ENCODE measurements at regions not wholly inside any gene's neighbourhood (a gene's known extent, or its start where the extent isn't known, plus 50 kb on each side); places are given as distances from the start of the nearest gene placed in this dataset.

DNA sequence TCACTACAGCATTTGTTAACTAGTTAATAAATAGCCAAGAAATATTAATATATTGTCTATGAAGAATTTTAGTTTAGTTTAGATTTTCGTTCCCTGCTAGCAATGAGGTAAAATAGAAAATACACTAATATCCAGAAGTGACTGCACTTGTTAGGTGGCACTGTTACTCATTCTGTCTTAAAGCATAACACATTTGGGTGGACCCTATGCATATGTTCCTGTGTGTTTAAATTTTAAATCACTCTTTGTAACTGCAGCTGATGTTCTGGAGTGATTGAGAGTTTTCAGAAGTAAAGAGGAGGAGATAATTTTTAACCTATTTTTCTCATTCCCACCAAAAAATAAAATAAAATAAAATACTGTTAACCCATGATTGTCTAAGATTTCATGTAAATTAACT lies 73.9 kb upstream of the SOX4 start:
- no peak for ATAC-seq
- Histone ChIP-seq H3K4me1 (ENCODE audit: control insufficient read depth, insufficient read depth, low read length) (no peaks in the 10 kb centered on the region), H3K27me3 (ENCODE audit: control insufficient read depth, insufficient read depth) (no peaks in the 10 kb centered on the region), H3K4me3 (ENCODE audit: low read length) (no peak overlapping the region), H3K9me3 (ENCODE audit: control insufficient read depth, low read length) (no peaks in the 10 kb centered on the region), H3K27ac (ENCODE audit: low read length) (no peak overlapping the region)
- no peak for DNase-seq
- 96% methylated on average over 1 of the region's 1 CpG for WGBS
- intact Hi-C loops (cut with DNase I) = no loop called here

DNA sequence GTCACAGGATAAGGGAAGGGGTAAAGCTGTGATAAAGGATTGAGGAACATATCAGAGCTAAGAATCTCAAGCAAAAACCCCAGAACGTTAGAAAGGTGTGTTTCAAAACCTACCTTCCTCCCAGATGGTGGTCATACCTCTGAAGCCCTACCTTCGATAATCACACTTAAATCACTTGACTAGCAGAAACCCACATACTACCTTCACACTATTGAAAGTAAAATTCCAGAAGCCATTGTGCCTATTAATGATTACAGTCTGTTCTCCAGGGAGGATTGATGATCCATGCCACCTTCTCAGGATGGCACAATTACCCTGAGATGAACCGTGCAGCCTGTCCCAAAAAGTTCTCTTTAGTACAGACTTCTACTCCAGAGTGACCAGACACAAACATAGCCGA lies 72.3 kb upstream of the SOX4 start:
- Histone ChIP-seq H3K4me3 (ENCODE audit: low read length) (no peak overlapping the region), H3K9me3 (ENCODE audit: control insufficient read depth, low read length) (no peaks in the 10 kb centered on the region), H3K27ac (ENCODE audit: low read length) (no peak overlapping the region), H3K27me3 (ENCODE audit: control insufficient read depth, insufficient read depth) (no peaks in the 10 kb centered on the region), H3K4me1 (ENCODE audit: control insufficient read depth, insufficient read depth, low read length) (no peaks in the 10 kb centered on the region)
- DNase-seq = no peak
- ATAC-seq = no peak
- WGBS = 67% methylated on average over 4 of the region's 4 CpGs
- intact Hi-C loops (cut with DNase I) = no loop called here

DNA sequence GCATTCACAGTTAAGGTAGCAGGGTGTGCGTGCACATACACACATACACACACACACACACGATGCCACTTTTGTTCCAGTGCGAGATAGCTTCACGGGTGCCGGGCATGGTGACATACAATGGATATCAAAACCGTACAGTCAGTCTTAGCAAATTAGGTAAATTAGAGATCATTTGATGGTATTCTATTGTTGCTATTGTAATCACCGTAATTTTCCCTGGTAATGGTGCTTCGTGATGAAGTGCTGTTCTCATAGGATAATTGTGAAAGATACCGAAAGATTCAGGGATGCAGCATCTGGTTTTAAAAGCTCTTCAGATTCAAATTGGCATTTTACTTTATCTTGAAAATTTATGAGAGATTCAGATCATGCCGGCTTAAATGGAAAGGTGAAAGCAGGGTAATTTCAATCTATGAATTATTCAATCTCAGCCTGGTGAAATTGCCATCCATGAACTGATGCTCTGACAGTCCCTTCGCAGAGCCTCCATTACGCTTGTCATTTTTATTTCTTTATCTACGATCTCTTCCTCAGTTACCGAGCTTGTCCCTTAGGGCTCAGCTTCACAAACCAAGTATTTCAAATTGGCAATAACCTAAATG lies 71.3 kb upstream of the SOX4 start:
- no peak for ATAC-seq
- no peaks in the 10 kb centered on the region for H3K4me1 ChIP-seq (ENCODE audit: control insufficient read depth, insufficient read depth, low read length)
- DNase-seq = no peak
- WGBS = 88% methylated on average over 14 of the region's 14 CpGs
- H3K4me3 ChIP-seq (ENCODE audit: low read length) = no peak overlapping the region
- intact Hi-C loops (cut with DNase I) = no loop called here
- H3K27me3 ChIP-seq (ENCODE audit: control insufficient read depth, insufficient read depth) = no peaks in the 10 kb centered on the region
- H3K27ac ChIP-seq (ENCODE audit: low read length) = no peak overlapping the region
- H3K9me3 ChIP-seq (ENCODE audit: control insufficient read depth, low read length) = no peaks in the 10 kb centered on the region

DNA sequence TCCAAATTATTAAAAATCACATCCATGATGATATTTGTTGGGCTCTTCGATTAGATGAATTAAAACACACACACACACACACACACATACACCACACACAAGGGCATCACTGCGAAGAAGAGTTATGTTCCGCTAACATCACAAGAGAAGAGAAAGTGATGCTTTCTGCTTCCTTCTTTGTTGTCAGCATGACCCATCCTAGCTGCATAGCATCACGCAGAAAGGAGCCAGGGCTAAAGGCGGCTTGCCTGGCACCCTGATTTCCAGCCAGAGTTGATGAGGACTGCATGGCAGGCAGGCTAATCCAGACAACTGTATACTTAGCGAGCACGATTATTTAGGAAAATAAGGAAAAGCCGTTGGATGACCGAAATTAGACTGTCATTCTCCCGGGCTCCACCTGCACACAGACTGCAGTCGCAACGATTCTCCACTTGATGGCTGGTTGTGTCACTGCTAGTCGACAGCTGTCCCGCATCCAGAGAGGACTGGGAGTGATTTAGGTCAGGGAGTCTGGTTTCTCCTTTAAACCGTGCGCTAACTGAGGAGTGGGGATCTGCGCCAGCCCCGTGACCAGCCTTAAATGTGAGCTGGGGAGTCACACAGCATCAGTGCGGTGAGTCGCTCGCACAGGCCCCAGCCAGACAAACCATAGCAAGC lies 70.6 kb upstream of the SOX4 start:
- no peak overlapping the region for H3K4me3 ChIP-seq (ENCODE audit: low read length)
- no peak overlapping the region for H3K27ac ChIP-seq (ENCODE audit: low read length)
- intact Hi-C loops (cut with DNase I) = no loop called here
- WGBS = 64% methylated on average over 21 of the region's 21 CpGs
- peak; percentile 24 to 59 for ATAC-seq
- DNase-seq = peak in 2 of 3 donors; percentile 14 to 60
- H3K9me3 ChIP-seq (ENCODE audit: control insufficient read depth, low read length) = no peaks in the 10 kb centered on the region
- no peaks in the 10 kb centered on the region for H3K27me3 ChIP-seq (ENCODE audit: control insufficient read depth, insufficient read depth)
- H3K4me1 ChIP-seq (ENCODE audit: control insufficient read depth, insufficient read depth, low read length) = no peaks in the 10 kb centered on the region

DNA sequence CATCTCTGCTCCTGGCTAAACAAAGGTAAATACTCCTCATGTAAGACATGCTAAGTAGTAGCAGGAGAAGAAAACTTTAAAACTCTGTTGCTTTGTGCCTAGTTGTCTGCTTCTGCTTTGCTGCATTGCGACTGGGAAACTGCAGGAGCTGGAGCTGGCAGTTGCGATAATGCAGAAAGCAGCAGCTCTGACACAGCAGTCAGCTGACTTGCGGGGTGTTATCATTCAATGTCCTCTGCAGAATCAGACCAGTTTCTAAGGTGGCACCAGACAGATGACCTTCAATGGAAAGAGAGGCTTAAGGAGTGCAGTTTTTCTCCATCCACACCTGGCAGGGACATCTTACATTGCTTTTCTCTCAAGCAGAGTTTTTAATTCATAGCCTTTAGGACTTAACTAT lies 69.9 kb upstream of the SOX4 start:
- no peaks in the 10 kb centered on the region for H3K9me3 ChIP-seq (ENCODE audit: control insufficient read depth, low read length)
- no peak overlapping the region for H3K4me3 ChIP-seq (ENCODE audit: low read length)
- 44% methylated on average over 3 of the region's 3 CpGs for WGBS
- intact Hi-C loops (cut with DNase I) = no loop called here
- no peak overlapping the region for H3K27ac ChIP-seq (ENCODE audit: low read length)
- no peak for DNase-seq
- peak; percentile 55 to 65 for ATAC-seq
- no peaks in the 10 kb centered on the region for H3K27me3 ChIP-seq (ENCODE audit: control insufficient read depth, insufficient read depth)
- no peaks in the 10 kb centered on the region for H3K4me1 ChIP-seq (ENCODE audit: control insufficient read depth, insufficient read depth, low read length)

DNA sequence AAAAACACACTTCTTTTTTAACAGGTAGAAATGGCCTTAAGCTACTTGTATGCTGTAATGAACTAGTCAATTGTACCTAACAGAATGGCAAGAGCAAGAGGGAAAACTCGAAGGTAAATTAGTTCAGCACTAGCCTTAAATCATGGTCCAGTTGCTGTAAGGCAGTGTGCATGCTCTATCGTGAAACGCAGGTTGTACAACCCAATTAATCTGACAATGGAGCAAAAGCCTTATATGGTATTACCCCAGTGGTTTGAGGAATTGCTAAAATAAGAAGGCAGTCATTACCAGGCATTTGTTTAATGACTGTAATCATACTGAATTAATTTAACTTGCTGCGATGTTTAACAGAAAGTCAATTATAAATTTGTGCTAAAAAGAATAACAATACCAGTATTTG lies 69.3 kb upstream of the SOX4 start:
- WGBS = 83% methylated on average over 4 of the region's 4 CpGs
- Histone ChIP-seq H3K27ac (ENCODE audit: low read length) (no peak overlapping the region), H3K9me3 (ENCODE audit: control insufficient read depth, low read length) (no peaks in the 10 kb centered on the region), H3K27me3 (ENCODE audit: control insufficient read depth, insufficient read depth) (no peaks in the 10 kb centered on the region), H3K4me1 (ENCODE audit: control insufficient read depth, insufficient read depth, low read length) (no peaks in the 10 kb centered on the region), H3K4me3 (ENCODE audit: low read length) (no peak overlapping the region)
- no peak for ATAC-seq
- DNase-seq = no peak
- intact Hi-C loops (cut with DNase I) = no loop called here

DNA sequence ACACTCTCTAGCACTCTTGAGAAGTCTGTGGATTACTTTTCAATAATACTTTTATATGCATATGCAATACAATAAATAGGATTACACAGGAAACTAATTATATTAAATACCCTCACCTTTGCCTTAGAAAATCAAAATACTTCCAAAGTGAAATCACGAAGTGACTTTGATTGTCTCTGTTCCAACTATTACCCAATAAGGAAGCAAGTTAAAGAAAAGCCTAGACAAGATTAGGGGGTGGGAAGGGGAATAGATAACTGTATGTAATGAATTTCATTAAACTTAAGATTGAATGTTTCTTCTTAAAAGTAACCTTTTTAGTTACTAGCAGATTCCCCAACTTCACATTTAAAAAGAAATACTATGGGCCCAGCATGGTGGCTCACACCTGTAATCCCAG lies 66.6 kb upstream of the SOX4 start:
- no peak for ATAC-seq
- intact Hi-C loops (cut with DNase I) = no loop called here

DNA sequence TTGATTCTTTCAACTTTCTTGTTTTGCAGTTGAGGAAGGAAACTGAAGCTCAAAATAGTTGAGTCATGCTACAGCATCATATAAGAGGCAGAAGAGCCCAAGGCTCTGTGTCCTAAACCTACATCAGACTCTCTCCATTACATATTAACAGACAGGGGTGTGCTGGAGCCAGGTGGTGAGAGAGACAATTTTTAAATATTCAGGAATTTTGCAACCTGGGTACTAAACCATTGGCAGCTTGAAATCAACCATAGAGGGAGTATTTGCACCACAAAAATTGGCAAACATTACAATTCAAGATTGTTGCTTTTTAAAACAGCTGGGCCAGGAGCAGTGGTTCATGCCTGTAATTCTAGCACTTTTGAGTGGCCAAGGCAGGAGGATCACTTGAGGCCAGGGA lies 65.8 kb upstream of the SOX4 start:
- DNase-seq = no peak

More for the DNA sequence above, 66.6 kb upstream of the SOX4 start:
- Histone ChIP-seq H3K4me1 (ENCODE audit: control insufficient read depth, insufficient read depth, low read length) (no peaks in the 10 kb centered on the region), H3K4me3 (ENCODE audit: low read length) (no peak overlapping the region), H3K27ac (ENCODE audit: low read length) (no peak overlapping the region), H3K9me3 (ENCODE audit: control insufficient read depth, low read length) (no peaks in the 10 kb centered on the region), H3K27me3 (ENCODE audit: control insufficient read depth, insufficient read depth) (no peaks in the 10 kb centered on the region)
- WGBS = 0% methylated on average over 1 of the region's 1 CpG
- DNase-seq = no peak

DNA sequence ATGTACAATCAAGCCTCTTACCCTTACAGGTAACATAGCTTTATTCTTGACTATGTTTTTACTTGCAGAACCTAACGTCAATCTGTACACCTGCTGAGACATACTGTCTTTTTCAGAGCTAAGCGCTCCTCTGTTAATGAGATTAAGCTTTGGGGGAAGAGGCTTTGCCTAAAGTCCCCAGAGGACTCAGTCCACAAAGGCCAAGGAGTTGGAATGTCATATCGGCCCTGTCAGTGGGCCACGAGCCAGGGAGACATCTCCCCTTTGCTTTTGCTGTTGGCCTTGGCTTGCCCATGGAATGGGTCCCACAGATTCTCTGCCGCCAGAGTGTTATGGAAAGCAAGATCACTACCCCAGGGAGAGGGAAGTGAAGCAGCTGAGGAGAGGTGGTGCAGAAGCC lies 64.1 kb upstream of the SOX4 start:
- no peaks in the 10 kb centered on the region for H3K4me1 ChIP-seq (ENCODE audit: control insufficient read depth, insufficient read depth, low read length)
- H3K27me3 ChIP-seq (ENCODE audit: control insufficient read depth, insufficient read depth) = no peaks in the 10 kb centered on the region
- H3K27ac ChIP-seq (ENCODE audit: low read length) = no peak overlapping the region
- DNase-seq (no peak), ATAC-seq (no peak)
- H3K4me3 ChIP-seq (ENCODE audit: low read length) = no peak overlapping the region
- no peaks in the 10 kb centered on the region for H3K9me3 ChIP-seq (ENCODE audit: control insufficient read depth, low read length)
- intact Hi-C loops (cut with DNase I) = no loop called here
- WGBS = 76% methylated on average over 5 of the region's 5 CpGs

More for the DNA sequence above, 65.8 kb upstream of the SOX4 start:
- no peak for ATAC-seq
- no peaks in the 10 kb centered on the region for H3K4me1 ChIP-seq (ENCODE audit: control insufficient read depth, insufficient read depth, low read length)
- intact Hi-C loops (cut with DNase I) = no loop called here
- no peak overlapping the region for H3K27ac ChIP-seq (ENCODE audit: low read length)
- H3K27me3 ChIP-seq (ENCODE audit: control insufficient read depth, insufficient read depth) = no peaks in the 10 kb centered on the region
- no peaks in the 10 kb centered on the region for H3K9me3 ChIP-seq (ENCODE audit: control insufficient read depth, low read length)
- H3K4me3 ChIP-seq (ENCODE audit: low read length) = no peak overlapping the region

DNA sequence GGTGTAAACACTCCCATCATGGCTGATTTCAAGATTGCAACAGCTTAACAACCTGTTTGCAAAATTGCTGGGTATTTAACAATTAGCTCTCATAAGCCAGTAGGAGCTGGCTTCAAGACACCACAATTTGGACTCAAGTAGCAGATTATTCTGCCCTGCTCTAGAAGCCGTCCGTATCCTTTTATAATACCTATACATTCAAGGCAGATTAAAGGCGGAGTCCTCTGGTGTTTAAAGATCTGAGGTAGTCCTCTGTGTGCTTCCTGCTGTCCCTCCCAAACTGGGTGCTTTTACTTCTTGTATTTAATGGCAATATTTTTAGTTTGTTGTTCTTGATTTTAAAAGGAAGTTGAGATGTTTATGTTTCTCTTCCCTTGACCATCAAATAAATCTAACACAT lies 62.2 kb upstream of the SOX4 start:
- WGBS = 72% methylated on average over 3 of the region's 3 CpGs
- H3K9me3 ChIP-seq (ENCODE audit: control insufficient read depth, low read length) = no peaks in the 10 kb centered on the region
- no peak overlapping the region for H3K4me3 ChIP-seq (ENCODE audit: low read length)
- H3K27me3 ChIP-seq (ENCODE audit: control insufficient read depth, insufficient read depth) = no peaks in the 10 kb centered on the region
- ATAC-seq = no peak
- no peaks in the 10 kb centered on the region for H3K4me1 ChIP-seq (ENCODE audit: control insufficient read depth, insufficient read depth, low read length)
- H3K27ac ChIP-seq (ENCODE audit: low read length) = no peak overlapping the region
- intact Hi-C loops (cut with DNase I) = no loop called here
- no peak for DNase-seq

DNA sequence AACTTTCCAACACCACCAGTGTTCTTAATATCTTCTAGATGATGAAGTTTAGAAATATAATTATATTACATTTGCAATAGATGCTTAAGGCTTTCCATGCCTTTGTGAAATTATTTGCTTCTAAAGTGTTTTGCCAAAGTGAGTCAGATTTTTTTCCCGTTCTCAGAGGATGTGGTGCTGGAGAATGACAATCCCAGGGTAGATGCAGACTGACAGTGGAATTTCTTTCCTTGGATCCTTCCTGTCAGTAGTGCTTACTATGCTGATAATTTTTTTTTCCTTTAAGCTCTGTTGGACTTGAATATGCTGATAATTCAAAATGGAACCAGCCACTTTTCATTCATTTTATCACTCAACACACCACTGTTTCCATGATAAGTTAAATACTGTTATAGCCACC lies 59.9 kb upstream of the SOX4 start:
- intact Hi-C loops (cut with DNase I) = no loop called here
- ATAC-seq (no peak), DNase-seq (no peak)
- no peaks in the 10 kb centered on the region for H3K27me3 ChIP-seq (ENCODE audit: control insufficient read depth, insufficient read depth)
- no peak overlapping the region for H3K4me3 ChIP-seq (ENCODE audit: low read length)
- H3K9me3 ChIP-seq (ENCODE audit: control insufficient read depth, low read length) = no peaks in the 10 kb centered on the region
- H3K4me1 ChIP-seq (ENCODE audit: control insufficient read depth, insufficient read depth, low read length) = no peaks in the 10 kb centered on the region
- no peak overlapping the region for H3K27ac ChIP-seq (ENCODE audit: low read length)
- whole genome bisulfite sequencing = 21% methylated on average over 1 of the region's 1 CpG

DNA sequence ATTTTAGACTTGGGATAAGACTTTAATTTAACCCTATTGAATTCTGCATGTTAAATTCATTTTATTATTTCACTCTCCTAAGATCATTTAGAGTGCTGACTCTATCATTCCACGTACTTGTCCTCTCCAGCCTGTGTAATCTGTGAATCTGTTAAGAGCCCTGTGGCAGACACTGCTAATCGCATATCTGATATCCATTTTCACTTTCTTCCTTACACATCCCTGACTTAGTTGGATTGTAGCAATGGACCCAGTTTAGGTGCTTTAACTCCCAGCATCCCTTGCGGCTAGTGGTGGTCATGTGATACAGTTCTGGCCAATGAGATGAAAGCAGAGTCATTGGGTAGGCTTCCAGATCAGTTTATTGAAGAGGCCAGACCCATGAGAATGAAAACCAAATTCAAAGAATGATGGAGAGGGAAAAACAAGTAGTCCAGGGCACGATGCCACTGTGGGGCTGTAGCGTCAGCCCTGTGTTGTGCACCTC lies 57.2 kb upstream of the SOX4 start:
- ATAC-seq (no peak), DNase-seq (no peak)
- Histone ChIP-seq H3K4me3 (ENCODE audit: low read length) (no peak overlapping the region), H3K9me3 (ENCODE audit: control insufficient read depth, low read length) (no peaks in the 10 kb centered on the region), H3K27me3 (ENCODE audit: control insufficient read depth, insufficient read depth) (no peaks in the 10 kb centered on the region), H3K27ac (ENCODE audit: low read length) (no peak overlapping the region), H3K4me1 (ENCODE audit: control insufficient read depth, insufficient read depth, low read length) (no peaks in the 10 kb centered on the region)
- intact Hi-C loops (cut with DNase I) = no loop called here
- WGBS = 93% methylated on average over 5 of the region's 5 CpGs
